ENCODE measurements at regions not wholly inside any gene's neighbourhood (a gene's known extent, or its start where the extent isn't known, plus 50 kb on each side); places are given as distances from the start of the nearest gene placed in this dataset.

GRCh38 chr7:21013765-21014539 is 227.3 kb upstream of the SP8 start:
- no peaks in the 10 kb centered on the region for H3K79me2 ChIP-seq (ENCODE audit: low read length)
- no peak overlapping the region for H3K4me3 ChIP-seq (ENCODE audit: low read length)
- H3K36me3 ChIP-seq (ENCODE audit: low read depth, low read length): no peaks in the 10 kb centered on the region
- no peak overlapping the region for H2AFZ ChIP-seq (ENCODE audit: low read length)
- no peak for TF ChIP-seq EZH2phosphoT487 (IDR thresholded peaks at IDR 0.05; ENCODE audit: borderline replicate concordance, low read length)
- TF ChIP-seq EZH2 (IDR thresholded peaks at IDR 0.05; ENCODE audit: low read length, unreplicated experiment): no peak
- no peak for TF ChIP-seq CTCF (conservative IDR thresholded peaks at IDR 0.05; ENCODE audit: low read depth, low read length)
- H3K9me2 ChIP-seq (replicated peaks; ENCODE audit: low read length): no peaks in the 10 kb centered on the region
- no peaks in the 10 kb centered on the region for H3K27me3 ChIP-seq (ENCODE audit: low read length)
- H3F3A ChIP-seq (ENCODE audit: low read length, unreplicated experiment): peaks cover 7% of the 10 kb centered on the region
- peak; percentile 69 for ATAC-seq
- H4K20me1 ChIP-seq (ENCODE audit: low read length): no peaks in the 10 kb centered on the region
- peak overlapping the region; percentile 45 for H3K4me2 ChIP-seq (ENCODE audit: low read length)
- intact Hi-C loops (cut with micrococcal nuclease): loop anchor here (5.0 kb wide), 1 partner anchor 57 kb away; no protein-coding TSS in a partner anchor
- no TSS peak for BruUV-seq (replicated peaks)
- H3K9ac ChIP-seq (ENCODE audit: low read length): no peak overlapping the region
- peak overlapping the region; percentile 61 for H3K27ac ChIP-seq (ENCODE audit: low read length)
- POLR2A ChIA-PET (ENCODE audit: unreplicated experiment): interaction anchor here (0.7 kb wide), 1 partner anchor 860 kb away, joined by 3 read pairs; no protein-coding TSS in a partner anchor
- H3K9me3 ChIP-seq (ENCODE audit: low read length): peaks cover 8% of the 10 kb centered on the region; the same call in 1 of the 2 replicates
- CTCF ChIA-PET: no interaction called here
- DNase-seq: peak; percentile 75
- peaks cover 24% of the 10 kb centered on the region for H3K4me1 ChIP-seq (ENCODE audit: insufficient read depth, low read length)

GRCh38 chr7:21020667-21021066 is 234.0 kb upstream of the SP8 start:
- Histone ChIP-seq H3K4me1 (ENCODE audit: insufficient read depth, low read length) (peaks cover 12% of the 10 kb centered on the region), H3K36me3 (ENCODE audit: low read depth, low read length) (no peaks in the 10 kb centered on the region), H3K79me2 (ENCODE audit: low read length) (no peaks in the 10 kb centered on the region), H3K4me3 (ENCODE audit: low read length) (peak overlapping the region; percentile 40; the same call in 1 of the 2 replicates), H3F3A (ENCODE audit: low read length, unreplicated experiment) (no peaks in the 10 kb centered on the region), H3K4me2 (ENCODE audit: low read length) (peak overlapping the region; percentile 64), H3K9me2 (replicated peaks; ENCODE audit: low read length) (no peaks in the 10 kb centered on the region), H3K27ac (ENCODE audit: low read length) (peak overlapping the region; percentile 65), H3K27me3 (ENCODE audit: low read length) (peaks cover 28% of the 10 kb centered on the region; the same call in 1 of the 2 replicates), H3K9me3 (ENCODE audit: low read length) (peaks cover 1% of the 10 kb centered on the region; the same call in 1 of the 2 replicates), H4K20me1 (ENCODE audit: low read length) (no peaks in the 10 kb centered on the region), H3K9ac (ENCODE audit: low read length) (no peak overlapping the region), H2AFZ (ENCODE audit: low read length) (no peak overlapping the region)
- POLR2A ChIA-PET (ENCODE audit: unreplicated experiment): no interaction called here
- DNase-seq (peak; percentile 75), ATAC-seq (peak; percentile 92)
- CTCF ChIA-PET: no interaction called here
- TF ChIP-seq EZH2phosphoT487 (IDR thresholded peaks at IDR 0.05; ENCODE audit: borderline replicate concordance, low read length) (no peak), CTCF (conservative IDR thresholded peaks at IDR 0.05; ENCODE audit: low read depth, low read length) (no peak), EZH2 (IDR thresholded peaks at IDR 0.05; ENCODE audit: low read length, unreplicated experiment) (no peak)
- BruUV-seq (replicated peaks): no TSS peak
- intact Hi-C loops (cut with micrococcal nuclease): loop anchor here (1.0 to 2.0 kb wide), 2 partner anchors 9 to 62 kb away; no protein-coding TSS in a partner anchor
